IPS-NIHi11 (cell line): ENCODE measurements at regions not wholly inside any gene's neighbourhood (a gene's known extent, or its start where the extent isn't known, plus 50 kb on each side); places are given as distances from the start of the nearest gene placed in this dataset.
A peak's percentile ranks its signal among the peaks of the same experiment; 100 is the strongest.
"Not testable (repeated sequence)": the region's sequence is repeated elsewhere in the genome, so short reads cannot be mapped to it uniquely, and the experiment has no call there.

Experiments
- DNase-seq: peaks from one replicate; pipeline ENCODE4 v3.0.0; 2012; ENCODE audit warnings: mixed read lengths, low spot score

GRCh38 chr5:45893309-45893708, 197.1 kb upstream of the HCN1 start:
- no peak for DNase-seq

- DNase-seq = not testable (repeated sequence)
These were observed 194.4 kb upstream of the HCN1 start for GRCh38 chr5:45890441-45891080.

- no peak for DNase-seq
These were observed 166.6 kb upstream of the HCN1 start for GRCh38 chr5:45862763-45863162.

- no peak for DNase-seq
These were observed 151.7 kb upstream of the HCN1 start for GRCh38 chr5:45847877-45848276.

GRCh38 chr5:45826055-45826454, 129.9 kb upstream of the HCN1 start:
- DNase-seq = no peak

- DNase-seq = no peak
These were observed 104.2 kb upstream of the HCN1 start for GRCh38 chr5:45800331-45800730.

GRCh38 chr5:45799388-45799787, 103.2 kb upstream of the HCN1 start:
- no peak for DNase-seq

- DNase-seq = peak; percentile 8
These were observed 100.9 kb upstream of the HCN1 start for GRCh38 chr5:45796959-45797553.

GRCh38 chr5:45795458-45795857, 99.3 kb upstream of the HCN1 start:
- no peak for DNase-seq

GRCh38 chr5:45793638-45794532, 97.7 kb upstream of the HCN1 start:
- DNase-seq = no peak

- DNase-seq = no peak
These were observed 83.9 kb upstream of the HCN1 start for GRCh38 chr5:45779874-45780671.

GRCh38 chr5:45774528-45774927, 78.3 kb upstream of the HCN1 start:
- DNase-seq = no peak

- no peak for DNase-seq
These were observed 76.2 kb upstream of the HCN1 start for GRCh38 chr5:45772402-45772801.

- no peak for DNase-seq
These were observed 69.4 kb upstream of the HCN1 start for GRCh38 chr5:45765561-45765960.

- DNase-seq = no peak
These were observed 54.4 kb upstream of the HCN1 start for GRCh38 chr5:45750574-45750973.

GRCh38 chr5:45748511-45748910, 52.3 kb upstream of the HCN1 start:
- DNase-seq = not testable (repeated sequence)
